ENCODE measurements at regions not wholly inside any gene's neighbourhood (a gene's known extent, or its start where the extent isn't known, plus 50 kb on each side); places are given as distances from the start of the nearest gene placed in this dataset.

DNA sequence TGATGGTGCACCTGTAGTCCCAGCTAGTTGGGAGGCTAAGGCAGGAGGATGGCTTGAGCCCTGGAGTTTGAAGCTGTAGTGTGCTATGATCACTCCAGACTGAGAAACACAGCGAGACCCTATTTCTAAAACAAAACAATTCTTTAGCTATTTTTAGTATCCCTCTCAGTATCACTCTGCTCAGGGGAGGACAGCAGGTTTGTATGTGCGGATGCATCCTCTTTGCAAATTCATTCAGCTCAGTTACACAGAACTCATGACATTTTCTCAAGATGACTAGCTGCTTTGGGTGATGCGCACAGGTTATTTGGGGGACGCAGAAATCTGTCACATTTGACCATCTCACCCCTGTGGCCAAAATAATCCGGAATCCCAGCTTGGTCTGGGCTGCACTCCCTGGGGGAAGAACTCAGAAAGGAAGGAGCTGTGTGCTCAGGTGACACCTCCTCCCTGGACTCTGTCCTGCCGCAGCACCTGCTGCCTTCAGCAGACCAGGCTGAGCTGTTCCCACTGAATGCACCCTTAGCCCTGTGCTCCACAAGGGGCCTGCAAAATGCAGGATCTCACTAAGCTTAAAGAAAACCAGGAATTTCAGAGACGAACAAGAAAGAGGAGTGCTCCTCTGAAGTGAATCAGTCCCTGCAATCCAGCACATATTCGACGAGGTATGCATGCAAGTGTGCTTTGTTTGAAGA is 89.5 kb upstream of the PGBD5 start:
- H3K4me3 ChIP-seq (ENCODE audit: low read depth in 1 of 2, low read length in 2 of 2), result no peak overlapping the region
- no peaks in the 10 kb centered on the region for H3K36me3 ChIP-seq (ENCODE audit: control insufficient read depth in 1 of 2, insufficient read depth in 2 of 2, low read length in 2 of 2)
- no peaks in the 10 kb centered on the region for H3K4me1 ChIP-seq (ENCODE audit: control insufficient read depth in 1 of 2, insufficient read depth in 2 of 2, low read length in 2 of 2)
- no peaks in the 10 kb centered on the region for H3K9me3 ChIP-seq (ENCODE audit: control insufficient read depth in 1 of 2, low read length in 2 of 2)
- no peaks in the 10 kb centered on the region for H3K27me3 ChIP-seq (ENCODE audit: low read depth, low read length)
- H3K27ac ChIP-seq (ENCODE audit: low read length), result no peak overlapping the region

DNA sequence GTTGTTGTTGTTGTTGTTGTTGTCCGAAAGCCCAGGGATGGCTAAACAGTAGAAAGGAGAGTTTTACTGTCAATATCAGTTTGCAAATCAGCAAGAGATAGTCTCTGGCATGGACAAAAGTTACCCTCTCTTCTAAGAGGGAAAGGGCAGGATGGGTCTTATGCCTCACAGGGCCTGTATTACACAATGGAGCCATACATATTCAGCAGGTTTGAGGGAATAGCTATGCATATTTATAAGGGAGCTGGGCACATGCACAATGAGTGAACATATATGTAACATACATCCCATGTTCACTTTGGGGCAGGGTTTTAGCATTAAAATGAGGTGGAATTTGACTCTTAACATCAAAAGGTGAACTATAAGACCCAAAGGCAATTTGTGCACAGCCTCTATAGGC is 84.4 kb upstream of the PGBD5 start:
- Histone ChIP-seq H3K36me3 (ENCODE audit: control insufficient read depth in 1 of 2, insufficient read depth in 2 of 2, low read length in 2 of 2) (no peaks in the 10 kb centered on the region), H3K27me3 (ENCODE audit: low read depth, low read length) (no peaks in the 10 kb centered on the region), H3K9me3 (ENCODE audit: control insufficient read depth in 1 of 2, low read length in 2 of 2) (no peaks in the 10 kb centered on the region), H3K27ac (ENCODE audit: low read length) (no peak overlapping the region), H3K4me1 (ENCODE audit: control insufficient read depth in 1 of 2, insufficient read depth in 2 of 2, low read length in 2 of 2) (no peaks in the 10 kb centered on the region), H3K4me3 (ENCODE audit: low read depth in 1 of 2, low read length in 2 of 2) (no peak overlapping the region)

DNA sequence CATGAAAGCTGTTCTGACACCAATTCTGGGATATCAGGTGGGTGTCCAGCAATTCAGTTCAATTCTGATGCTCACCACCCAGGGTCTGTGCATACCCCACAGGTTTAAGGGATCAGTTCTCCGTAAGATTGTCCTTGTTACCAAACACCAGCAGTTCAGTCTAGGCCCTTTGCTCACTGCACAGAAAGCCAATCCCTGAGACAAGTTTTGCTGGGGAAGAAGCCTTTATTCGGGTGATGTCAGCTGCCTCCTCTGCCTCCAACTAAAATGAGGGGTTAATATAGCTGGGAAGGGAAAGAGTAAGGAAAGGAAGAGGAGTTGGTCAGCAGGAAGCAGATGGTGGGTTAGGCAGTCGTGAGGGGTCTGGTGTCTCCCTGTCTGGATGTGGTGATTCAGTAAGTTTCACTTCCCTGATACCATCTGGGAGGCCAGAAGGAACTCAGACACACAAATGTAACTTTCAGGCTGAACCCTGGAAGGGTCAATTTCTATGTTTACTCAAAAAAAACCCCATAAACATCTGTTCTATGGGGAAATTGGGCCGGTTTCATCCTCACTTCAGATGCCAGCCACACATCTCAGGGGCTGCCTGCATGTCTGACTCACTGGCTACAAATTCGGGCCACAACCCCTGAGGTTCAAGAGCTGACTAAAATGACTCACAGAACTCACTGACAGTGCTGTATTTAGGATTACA is 83.3 kb upstream of the PGBD5 start:
- Histone ChIP-seq H3K4me3 (ENCODE audit: low read depth in 1 of 2, low read length in 2 of 2) (no peak overlapping the region), H3K9me3 (ENCODE audit: control insufficient read depth in 1 of 2, low read length in 2 of 2) (no peaks in the 10 kb centered on the region), H3K27me3 (ENCODE audit: low read depth, low read length) (no peaks in the 10 kb centered on the region), H3K4me1 (ENCODE audit: control insufficient read depth in 1 of 2, insufficient read depth in 2 of 2, low read length in 2 of 2) (no peaks in the 10 kb centered on the region), H3K36me3 (ENCODE audit: control insufficient read depth in 1 of 2, insufficient read depth in 2 of 2, low read length in 2 of 2) (no peaks in the 10 kb centered on the region), H3K27ac (ENCODE audit: low read length) (no peak overlapping the region)

DNA sequence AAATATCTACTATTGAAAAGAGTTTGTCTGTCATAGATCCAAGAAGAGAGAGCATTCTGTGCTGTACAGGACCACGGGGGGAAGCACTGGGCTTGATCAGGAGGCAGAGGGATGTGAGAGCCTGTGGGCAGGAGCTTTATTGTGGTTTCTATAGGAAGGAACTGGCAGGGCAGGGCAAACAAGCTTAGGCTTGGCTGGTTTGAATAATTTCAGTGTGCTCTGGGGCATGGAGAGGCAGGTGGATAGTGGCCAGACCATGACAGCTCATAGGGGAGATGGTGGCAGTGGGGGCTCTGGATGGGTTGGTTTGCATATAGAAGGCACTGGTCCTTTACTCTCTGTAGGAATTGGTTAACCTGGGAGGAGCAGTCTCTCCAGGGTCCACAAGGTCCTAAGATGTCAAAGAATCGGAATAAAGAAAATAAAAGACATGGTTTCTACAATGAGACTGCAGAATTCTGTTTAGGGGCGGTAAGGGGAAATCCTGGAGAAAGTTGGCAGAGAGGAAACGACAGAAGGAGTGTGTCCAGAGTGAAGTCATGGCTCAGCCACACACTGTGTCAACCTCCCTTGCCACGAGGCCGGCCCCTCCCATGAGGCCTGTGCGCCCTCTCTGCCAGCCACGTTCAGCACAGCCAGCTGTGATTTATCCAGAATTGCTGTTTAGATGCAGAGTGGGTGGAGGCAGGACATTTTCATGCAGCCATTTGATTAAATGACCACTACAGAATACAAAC is 81.7 kb upstream of the PGBD5 start:
- H3K27ac ChIP-seq (ENCODE audit: low read length), result no peak overlapping the region
- no peaks in the 10 kb centered on the region for H3K27me3 ChIP-seq (ENCODE audit: low read depth, low read length)
- H3K4me1 ChIP-seq (ENCODE audit: control insufficient read depth in 1 of 2, insufficient read depth in 2 of 2, low read length in 2 of 2), result no peaks in the 10 kb centered on the region
- H3K36me3 ChIP-seq (ENCODE audit: control insufficient read depth in 1 of 2, insufficient read depth in 2 of 2, low read length in 2 of 2), result no peaks in the 10 kb centered on the region
- H3K9me3 ChIP-seq (ENCODE audit: control insufficient read depth in 1 of 2, low read length in 2 of 2), result no peaks in the 10 kb centered on the region
- no peak overlapping the region for H3K4me3 ChIP-seq (ENCODE audit: low read depth in 1 of 2, low read length in 2 of 2)

DNA sequence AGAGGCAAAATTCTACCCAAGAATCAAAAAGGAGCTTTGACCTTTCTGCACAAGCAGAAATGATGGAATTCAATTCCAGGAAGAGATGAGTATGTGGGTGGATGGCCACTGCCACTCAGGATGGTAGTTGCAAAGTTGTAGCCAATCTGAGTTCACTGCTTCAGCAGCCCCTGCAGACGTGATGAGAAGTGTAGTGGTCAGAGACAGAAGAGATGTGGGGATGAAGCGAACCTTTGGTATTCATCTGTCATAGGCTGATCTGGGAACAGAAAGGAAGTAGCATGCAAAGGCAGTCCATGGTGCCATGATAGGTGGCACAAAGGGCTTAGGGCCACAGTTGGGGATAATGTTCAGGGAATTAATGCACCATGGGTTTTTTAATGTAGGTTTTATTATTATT is 81.1 kb upstream of the PGBD5 start:
- Histone ChIP-seq H3K27ac (ENCODE audit: low read length) (no peak overlapping the region), H3K4me1 (ENCODE audit: control insufficient read depth in 1 of 2, insufficient read depth in 2 of 2, low read length in 2 of 2) (no peaks in the 10 kb centered on the region), H3K36me3 (ENCODE audit: control insufficient read depth in 1 of 2, insufficient read depth in 2 of 2, low read length in 2 of 2) (no peaks in the 10 kb centered on the region), H3K4me3 (ENCODE audit: low read depth in 1 of 2, low read length in 2 of 2) (no peak overlapping the region), H3K27me3 (ENCODE audit: low read depth, low read length) (no peaks in the 10 kb centered on the region), H3K9me3 (ENCODE audit: control insufficient read depth in 1 of 2, low read length in 2 of 2) (no peaks in the 10 kb centered on the region)

DNA sequence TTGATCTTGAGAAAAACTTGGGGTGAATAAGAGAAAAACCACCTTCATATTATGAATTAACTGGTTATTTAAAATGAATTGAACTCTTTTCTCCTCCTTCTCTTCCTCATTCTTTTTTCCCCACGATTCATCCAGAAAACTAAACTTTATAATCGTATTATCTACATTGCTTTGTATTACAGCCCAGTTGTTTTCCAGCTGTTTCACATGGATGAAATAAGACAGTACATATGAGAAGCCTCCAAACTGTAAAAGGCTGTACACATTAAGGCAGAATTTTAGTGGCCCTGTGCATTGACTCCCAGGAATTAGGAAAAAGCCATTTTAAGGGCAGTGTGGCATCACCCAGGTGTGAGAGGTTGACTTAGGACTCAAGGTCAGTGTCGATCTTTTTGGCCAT is 80.3 kb upstream of the PGBD5 start:
- no peak overlapping the region for H3K27ac ChIP-seq (ENCODE audit: low read length)
- no peaks in the 10 kb centered on the region for H3K36me3 ChIP-seq (ENCODE audit: control insufficient read depth in 1 of 2, insufficient read depth in 2 of 2, low read length in 2 of 2)
- no peaks in the 10 kb centered on the region for H3K27me3 ChIP-seq (ENCODE audit: low read depth, low read length)
- no peaks in the 10 kb centered on the region for H3K4me1 ChIP-seq (ENCODE audit: control insufficient read depth in 1 of 2, insufficient read depth in 2 of 2, low read length in 2 of 2)
- H3K9me3 ChIP-seq (ENCODE audit: control insufficient read depth in 1 of 2, low read length in 2 of 2), result no peaks in the 10 kb centered on the region
- no peak overlapping the region for H3K4me3 ChIP-seq (ENCODE audit: low read depth in 1 of 2, low read length in 2 of 2)

DNA sequence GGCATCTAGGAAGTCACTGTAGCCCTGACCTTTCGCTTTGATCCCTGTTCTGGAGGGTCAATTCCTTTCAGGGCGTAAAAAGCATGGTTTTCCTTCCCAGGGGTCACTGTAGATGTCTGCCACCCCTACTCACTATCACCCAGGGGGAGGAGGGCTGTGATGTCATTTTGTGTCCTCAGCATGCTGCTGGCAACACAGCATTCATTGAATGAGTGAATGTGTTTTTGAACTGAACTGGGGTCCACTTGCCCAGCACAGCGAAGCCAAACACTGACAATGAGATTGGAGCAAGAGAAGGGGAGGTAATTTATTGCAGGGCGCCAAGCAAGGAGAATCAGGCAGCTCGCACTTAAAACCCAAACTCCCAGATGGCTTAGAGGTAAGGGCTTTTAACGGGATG is 78.2 kb upstream of the PGBD5 start:
- no peak overlapping the region for H3K4me3 ChIP-seq (ENCODE audit: low read depth in 1 of 2, low read length in 2 of 2)
- H3K9me3 ChIP-seq (ENCODE audit: control insufficient read depth in 1 of 2, low read length in 2 of 2), result no peaks in the 10 kb centered on the region
- H3K27me3 ChIP-seq (ENCODE audit: low read depth, low read length), result no peaks in the 10 kb centered on the region
- no peaks in the 10 kb centered on the region for H3K4me1 ChIP-seq (ENCODE audit: control insufficient read depth in 1 of 2, insufficient read depth in 2 of 2, low read length in 2 of 2)
- no peak overlapping the region for H3K27ac ChIP-seq (ENCODE audit: low read length)
- no peaks in the 10 kb centered on the region for H3K36me3 ChIP-seq (ENCODE audit: control insufficient read depth in 1 of 2, insufficient read depth in 2 of 2, low read length in 2 of 2)

DNA sequence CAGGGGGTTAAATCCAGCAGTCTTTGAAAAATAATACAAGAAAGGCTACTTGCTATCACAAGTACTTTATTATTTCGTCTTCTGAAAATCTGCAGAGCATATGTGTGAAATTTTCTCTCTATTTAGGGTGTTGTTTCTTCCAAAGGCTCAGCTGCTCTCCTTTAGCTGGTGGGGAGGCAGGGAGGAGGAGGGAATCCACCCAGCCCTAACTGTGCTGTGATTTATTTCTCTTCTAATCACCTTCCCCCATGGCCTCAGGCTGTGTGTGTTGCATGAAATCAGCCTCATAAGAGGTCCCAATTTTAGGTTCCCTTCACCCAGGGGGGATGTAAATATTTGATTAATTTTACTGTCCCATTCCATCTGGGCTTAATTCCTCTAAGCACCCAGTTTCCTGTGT is 77.6 kb upstream of the PGBD5 start:
- Histone ChIP-seq H3K4me3 (ENCODE audit: low read depth in 1 of 2, low read length in 2 of 2) (no peak overlapping the region), H3K9me3 (ENCODE audit: control insufficient read depth in 1 of 2, low read length in 2 of 2) (no peaks in the 10 kb centered on the region), H3K27ac (ENCODE audit: low read length) (no peak overlapping the region)

DNA sequence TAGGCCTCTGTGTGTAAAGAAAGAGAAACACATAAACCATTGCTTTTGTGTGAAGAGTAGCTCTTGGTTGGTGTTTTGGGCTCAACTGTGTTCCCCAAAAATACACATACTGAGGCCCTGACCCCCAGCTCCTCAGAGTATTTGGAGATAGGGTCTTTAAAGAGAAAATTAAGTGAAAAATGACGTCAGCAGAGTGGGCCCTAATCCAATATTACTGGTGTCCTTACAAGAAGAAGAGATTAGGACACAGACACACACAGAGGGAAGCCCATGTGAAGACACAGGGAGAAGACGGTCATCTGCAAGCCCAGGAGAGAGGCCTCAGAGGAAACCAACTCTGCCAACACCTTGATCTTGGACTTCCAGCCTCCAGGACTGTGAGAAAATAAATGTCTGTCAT is 76.9 kb upstream of the PGBD5 start:
- H3K9me3 ChIP-seq (ENCODE audit: control insufficient read depth in 1 of 2, low read length in 2 of 2), result no peaks in the 10 kb centered on the region
- no peaks in the 10 kb centered on the region for H3K36me3 ChIP-seq (ENCODE audit: control insufficient read depth in 1 of 2, insufficient read depth in 2 of 2, low read length in 2 of 2)
- no peak overlapping the region for H3K27ac ChIP-seq (ENCODE audit: low read length)

More for the DNA sequence above, 77.6 kb upstream of the PGBD5 start:
- Histone ChIP-seq H3K27me3 (ENCODE audit: low read depth, low read length) (no peaks in the 10 kb centered on the region), H3K36me3 (ENCODE audit: control insufficient read depth in 1 of 2, insufficient read depth in 2 of 2, low read length in 2 of 2) (no peaks in the 10 kb centered on the region), H3K4me1 (ENCODE audit: control insufficient read depth in 1 of 2, insufficient read depth in 2 of 2, low read length in 2 of 2) (no peaks in the 10 kb centered on the region)

DNA sequence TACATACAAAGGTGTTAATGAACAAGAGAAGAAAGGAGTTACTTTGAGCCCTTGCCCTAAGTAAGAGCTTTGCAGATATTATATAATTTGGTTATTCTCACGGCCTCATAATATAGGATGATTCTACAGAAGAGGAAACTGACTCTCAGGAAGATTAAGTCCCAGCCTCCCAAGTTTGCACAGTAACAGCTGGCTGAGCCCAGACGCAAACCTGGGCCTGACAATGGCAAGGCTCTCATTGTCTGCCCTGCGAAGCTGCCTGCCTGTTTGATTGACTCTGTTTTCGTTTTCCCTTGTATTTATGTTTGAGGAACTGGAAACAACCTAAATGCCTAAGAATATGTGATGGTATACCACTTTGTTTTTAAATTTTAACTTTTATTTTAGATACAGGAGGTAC is 76.2 kb upstream of the PGBD5 start:
- H3K27ac ChIP-seq (ENCODE audit: low read length), result no peak overlapping the region
- no peaks in the 10 kb centered on the region for H3K9me3 ChIP-seq (ENCODE audit: control insufficient read depth in 1 of 2, low read length in 2 of 2)

More for the DNA sequence above, 76.9 kb upstream of the PGBD5 start:
- Histone ChIP-seq H3K27me3 (ENCODE audit: low read depth, low read length) (no peaks in the 10 kb centered on the region), H3K4me3 (ENCODE audit: low read depth in 1 of 2, low read length in 2 of 2) (no peak overlapping the region), H3K4me1 (ENCODE audit: control insufficient read depth in 1 of 2, insufficient read depth in 2 of 2, low read length in 2 of 2) (no peaks in the 10 kb centered on the region)

DNA sequence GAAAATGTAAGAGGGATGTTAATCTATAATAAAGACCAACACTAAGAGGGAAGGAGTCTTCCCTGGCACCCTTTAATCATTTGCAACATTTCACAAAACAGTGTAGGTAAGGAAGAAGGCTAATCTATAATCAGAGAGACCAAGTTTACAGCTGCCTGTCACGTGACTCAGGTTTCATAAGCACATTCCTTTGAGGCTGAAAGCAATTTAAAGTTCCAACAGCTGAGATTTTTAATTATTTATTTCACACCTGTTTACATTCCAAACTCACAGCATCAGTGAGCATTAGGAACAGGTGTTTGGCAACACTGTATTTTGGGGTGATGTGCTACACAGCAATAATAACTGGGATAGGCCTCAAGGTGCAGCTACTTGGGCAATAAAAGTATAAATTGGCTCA is 75.7 kb upstream of the PGBD5 start:
- Histone ChIP-seq H3K9me3 (ENCODE audit: control insufficient read depth in 1 of 2, low read length in 2 of 2) (no peaks in the 10 kb centered on the region), H3K36me3 (ENCODE audit: control insufficient read depth in 1 of 2, insufficient read depth in 2 of 2, low read length in 2 of 2) (no peaks in the 10 kb centered on the region), H3K4me1 (ENCODE audit: control insufficient read depth in 1 of 2, insufficient read depth in 2 of 2, low read length in 2 of 2) (no peaks in the 10 kb centered on the region), H3K27ac (ENCODE audit: low read length) (no peak overlapping the region), H3K27me3 (ENCODE audit: low read depth, low read length) (no peaks in the 10 kb centered on the region), H3K4me3 (ENCODE audit: low read depth in 1 of 2, low read length in 2 of 2) (no peak overlapping the region)

More for the DNA sequence above, 76.2 kb upstream of the PGBD5 start:
- H3K4me3 ChIP-seq (ENCODE audit: low read depth in 1 of 2, low read length in 2 of 2), result no peak overlapping the region
- H3K36me3 ChIP-seq (ENCODE audit: control insufficient read depth in 1 of 2, insufficient read depth in 2 of 2, low read length in 2 of 2), result no peaks in the 10 kb centered on the region
- no peaks in the 10 kb centered on the region for H3K4me1 ChIP-seq (ENCODE audit: control insufficient read depth in 1 of 2, insufficient read depth in 2 of 2, low read length in 2 of 2)
- H3K27me3 ChIP-seq (ENCODE audit: low read depth, low read length), result no peaks in the 10 kb centered on the region

All from muscle layer of duodenum (tissue), 2 donors.